Smooth muscle cell (in vitro differentiated cells): ENCODE measurements at regions not wholly inside any gene's neighbourhood (a gene's known extent, or its start where the extent isn't known, plus 50 kb on each side); places are given as distances from the start of the nearest gene placed in this dataset.

Experiments used
- DNase-seq: peaks from one replicate; lab custom pipeline; 2025; ENCODE audit not compliant: unreplicated experiment; lab: John Stamatoyannopoulos, UW
- H2AFZ ChIP-seq: fragments of 200-600 bp; sonication (generic); 2 replicates; pipeline ENCODE4 v1.6.0; 2016; ENCODE audit warnings: antibody characterized with exemption, low read depth, mild to moderate bottlenecking
- H3F3A ChIP-seq: fragments of 200-600 bp; sonication (generic); 2 replicates; pipeline ENCODE4 v1.6.0; 2017; ENCODE audit warnings: antibody characterized with exemption, low read depth
- H3K27ac ChIP-seq: fragments of 200-600 bp; sonication (generic); 2 replicates; pipeline ENCODE4 v1.5.1; 2016; ENCODE audit warnings: low read depth, mild to moderate bottlenecking
- H3K27me3 ChIP-seq: fragments of 200-600 bp; sonication (generic); 2 replicates; pipeline ENCODE4 v1.6.1; 2016; ENCODE audit warnings: low read depth, mild to moderate bottlenecking
- H3K36me3 ChIP-seq: fragments of 200-600 bp; sonication (generic); 2 replicates; pipeline ENCODE4 v1.5.1; 2016; ENCODE audit warnings: low read depth
- H3K4me1 ChIP-seq: fragments of 200-600 bp; sonication (generic); 2 replicates; pipeline ENCODE4 v1.5.1; 2016; ENCODE audit warnings: low read depth
- H3K4me2 ChIP-seq: fragments of 200-600 bp; sonication (generic); 2 replicates; pipeline ENCODE4 v1.6.0; 2016; ENCODE audit warnings: mild to moderate bottlenecking
- H3K4me3 ChIP-seq: fragments of 200-600 bp; sonication (generic); 2 replicates; pipeline ENCODE4 v1.5.1; 2016; ENCODE audit warnings: mild to moderate bottlenecking
- H3K79me2 ChIP-seq: fragments of 200-600 bp; sonication (generic); 2 replicates; pipeline ENCODE4 v1.6.0; 2016; ENCODE audit warnings: low read depth, mild to moderate bottlenecking
- H3K9ac ChIP-seq: fragments of 200-600 bp; sonication (generic); 2 replicates; pipeline ENCODE4 v1.6.0; 2016; ENCODE audit warnings: low read depth
- H3K9me3 ChIP-seq: fragments of 200-600 bp; sonication (generic); replicated peaks from 2 replicates; pipeline ENCODE4 v1.5.1; 2016; ENCODE audit warnings: low read depth
- H4K20me1 ChIP-seq: fragments of 200-600 bp; sonication (generic); 2 replicates; pipeline ENCODE4 v1.6.0; 2016; ENCODE audit warnings: low read depth
- CTCF ChIP-seq: fragments of 200-600 bp; sonication (generic); IDR thresholded peaks from 2 replicates; pipeline ENCODE4 v1.5.1; 2017; ENCODE audit warnings: borderline replicate concordance, mild to moderate bottlenecking, antibody characterized with exemption; ENCODE audit not compliant: insufficient read depth, poor library complexity, severe bottlenecking
- WGBS: methylation state at CpG from one replicate; pipeline ENCODE4 v1.1.7; 2016; ENCODE audit warnings: low lambda C conversion rate; 5-methylcytosine and 5-hydroxymethylcytosine counted together

GRCh38 chr13:90808838-90809237, 538.6 kb upstream of the MIR17HG start:
- no peaks in the 10 kb centered on the region for H3K4me1 ChIP-seq
- no peaks in the 10 kb centered on the region for H3K79me2 ChIP-seq
- no peak overlapping the region for H3K27ac ChIP-seq
- no peaks in the 10 kb centered on the region for H3K36me3 ChIP-seq
- H3K27me3 ChIP-seq = no peaks in the 10 kb centered on the region
- no peak overlapping the region for H2AFZ ChIP-seq
- DNase-seq = no peak
- H3F3A ChIP-seq = no peaks in the 10 kb centered on the region
- no peak overlapping the region for H3K4me3 ChIP-seq
- no peak for TF ChIP-seq CTCF
- H3K9me3 ChIP-seq = no peaks in the 10 kb centered on the region
- no peaks in the 10 kb centered on the region for H4K20me1 ChIP-seq
- no peak overlapping the region for H3K4me2 ChIP-seq
- H3K9ac ChIP-seq = no peak overlapping the region

- Histone ChIP-seq H3K4me1 (no peaks in the 10 kb centered on the region), H3K27ac (no peak overlapping the region), H3F3A (no peaks in the 10 kb centered on the region), H3K9ac (no peak overlapping the region), H4K20me1 (no peaks in the 10 kb centered on the region), H2AFZ (no peak overlapping the region), H3K27me3 (no peaks in the 10 kb centered on the region), H3K79me2 (no peaks in the 10 kb centered on the region), H3K36me3 (no peaks in the 10 kb centered on the region), H3K4me2 (no peak overlapping the region), H3K4me3 (no peak overlapping the region), H3K9me3 (no peaks in the 10 kb centered on the region)
- no peak for TF ChIP-seq CTCF
- 92% methylated on average over 2 of the region's 2 CpGs for WGBS
- DNase-seq = no peak
Observed at GRCh38 chr13:90824032-90824431, 523.5 kb upstream of the MIR17HG start.

- Histone ChIP-seq H3K4me3 (no peak overlapping the region), H3K9me3 (no peaks in the 10 kb centered on the region), H3F3A (no peaks in the 10 kb centered on the region), H3K4me2 (no peak overlapping the region), H3K27me3 (no peaks in the 10 kb centered on the region), H4K20me1 (no peaks in the 10 kb centered on the region), H3K9ac (no peak overlapping the region), H3K79me2 (no peaks in the 10 kb centered on the region), H3K27ac (no peak overlapping the region), H3K4me1 (no peaks in the 10 kb centered on the region), H2AFZ (no peak overlapping the region), H3K36me3 (no peaks in the 10 kb centered on the region)
- WGBS = 91% methylated on average over 2 of the region's 2 CpGs
- TF ChIP-seq CTCF = no peak
- DNase-seq = no peak
Observed at GRCh38 chr13:90826688-90827087, 520.8 kb upstream of the MIR17HG start.

GRCh38 chr13:90830782-90831181, 516.7 kb upstream of the MIR17HG start:
- TF ChIP-seq CTCF = no peak
- Histone ChIP-seq H3K9me3 (no peaks in the 10 kb centered on the region), H3F3A (no peaks in the 10 kb centered on the region), H4K20me1 (no peaks in the 10 kb centered on the region), H3K9ac (no peak overlapping the region), H3K4me3 (no peak overlapping the region), H3K4me2 (no peak overlapping the region), H2AFZ (no peak overlapping the region), H3K27ac (no peak overlapping the region), H3K4me1 (no peaks in the 10 kb centered on the region), H3K36me3 (no peaks in the 10 kb centered on the region), H3K79me2 (no peaks in the 10 kb centered on the region), H3K27me3 (no peaks in the 10 kb centered on the region)
- WGBS = 81% methylated on average over 2 of the region's 2 CpGs
- DNase-seq = no peak
